ENCODE measurements at regions not wholly inside any gene's neighbourhood (a gene's known extent, or its start where the extent isn't known, plus 50 kb on each side); places are given as distances from the start of the nearest gene placed in this dataset.
A peak's percentile ranks its signal among the peaks of the same experiment; 100 is the strongest.

- DNase-seq: no peak
These were observed 256.4 kb downstream of the MEIS1 start for GRCh38 chr2:66691031-66691965.

GRCh38 chr2:66692521-66693054 lies 257.7 kb downstream of the MEIS1 start:
- no peak for DNase-seq

GRCh38 chr2:66693076-66693965 lies 258.4 kb downstream of the MEIS1 start:
- DNase-seq: no peak

- no peak for DNase-seq
These were observed 259.3 kb downstream of the MEIS1 start for GRCh38 chr2:66694087-66694860.

- DNase-seq: no peak
These were observed 260.4 kb downstream of the MEIS1 start for GRCh38 chr2:66695226-66695735.

- DNase-seq: peak; percentile 7
These were observed 261.4 kb downstream of the MEIS1 start for GRCh38 chr2:66696374-66696773.

- DNase-seq: no peak
These were observed 262.0 kb downstream of the MEIS1 start for GRCh38 chr2:66696886-66697285.

GRCh38 chr2:66697366-66697765 lies 262.4 kb downstream of the MEIS1 start:
- no peak for DNase-seq

GRCh38 chr2:66698091-66698490 lies 263.2 kb downstream of the MEIS1 start:
- no peak for DNase-seq

- no peak for DNase-seq
These were observed 263.8 kb downstream of the MEIS1 start for GRCh38 chr2:66698576-66699239.

- DNase-seq: no peak
These were observed 264.5 kb downstream of the MEIS1 start for GRCh38 chr2:66699416-66699792.

GRCh38 chr2:66699793-66700676 lies 265.1 kb downstream of the MEIS1 start:
- peak; percentile 23 for DNase-seq

GRCh38 chr2:66700677-66701066 lies 265.7 kb downstream of the MEIS1 start:
- DNase-seq: no peak

GRCh38 chr2:66701251-66701650 lies 266.3 kb downstream of the MEIS1 start:
- DNase-seq: no peak

- no peak for DNase-seq
These were observed 266.7 kb downstream of the MEIS1 start for GRCh38 chr2:66701656-66702055.

- DNase-seq: no peak
These were observed 267.4 kb downstream of the MEIS1 start for GRCh38 chr2:66702301-66702700.

- DNase-seq: no peak
These were observed 269.9 kb downstream of the MEIS1 start for GRCh38 chr2:66704786-66705185.

GRCh38 chr2:66714610-66715009 lies 279.7 kb downstream of the MEIS1 start:
- DNase-seq: no peak

- no peak for DNase-seq
These were observed 282.4 kb downstream of the MEIS1 start for GRCh38 chr2:66717218-66717905.

- DNase-seq: no peak
These were observed 283.0 kb downstream of the MEIS1 start for GRCh38 chr2:66717973-66718372.
